Fibroblast of lung (primary cell): ENCODE measurements at regions not wholly inside any gene's neighbourhood (a gene's known extent, or its start where the extent isn't known, plus 50 kb on each side); places are given as distances from the start of the nearest gene placed in this dataset.

Experiments used
- CTCF ChIP-seq, 2 donors: IDR thresholded peaks in 1 of 2; conservative IDR thresholded peaks in 1 of 2; 1 replicate in 1 of 2; 2 replicates in 1 of 2; pipeline ENCODE4 v1.5.1; 2011 to 2012; ENCODE audit warnings: low read length in 2 of 2, control low read depth in 1 of 2, inconsistent platforms in 1 of 2, low read depth in 1 of 2, mild to moderate bottlenecking in 1 of 2
- EZH2 ChIP-seq: IDR thresholded peaks from 2 replicates; pipeline ENCODE4 v1.5.1; 2012; ENCODE audit warnings: low read length, control low read depth, mild to moderate bottlenecking; ENCODE audit errors: missing control alignments

DNA sequence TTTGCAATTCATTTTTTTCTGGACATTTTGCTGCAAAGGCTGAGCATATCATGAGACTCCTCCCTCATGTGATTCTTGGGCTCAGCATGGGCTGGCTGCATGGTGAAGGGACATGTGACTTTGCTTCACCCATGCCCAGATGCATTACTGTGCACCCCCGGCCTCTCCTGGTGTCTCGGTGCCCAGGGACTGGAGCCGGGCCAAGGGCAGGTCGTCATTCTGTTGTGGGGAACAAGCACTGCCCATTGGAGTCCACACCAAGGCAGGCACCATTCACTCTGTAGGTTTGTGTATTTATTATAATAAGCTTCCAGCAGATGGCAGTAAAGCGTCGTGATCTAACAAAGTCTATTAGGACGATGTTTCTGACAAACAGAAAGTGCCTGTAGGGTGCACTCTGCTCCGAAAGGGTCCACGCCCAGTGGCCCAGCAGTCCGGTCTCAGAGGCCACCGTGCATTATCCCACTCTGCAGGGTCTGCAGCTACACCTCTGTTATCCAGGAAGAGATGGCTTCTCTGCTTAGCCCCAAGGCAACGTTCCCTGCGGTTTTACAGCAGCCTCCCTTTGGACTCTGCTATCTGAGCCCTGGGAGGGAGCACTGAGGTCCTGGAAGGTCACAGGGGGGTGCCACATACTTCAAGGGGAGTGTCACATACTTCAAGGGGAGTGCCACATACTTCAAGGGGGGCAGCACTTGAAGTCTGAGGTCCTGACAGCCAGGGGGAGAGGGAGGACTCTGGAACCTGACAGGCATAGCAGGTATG is 219.6 kb downstream of the TSN start:
- TF ChIP-seq CTCF (conservative IDR thresholded peaks at IDR 0.05 in 1 of 2, IDR thresholded peaks at IDR 0.05 in 1 of 2; ENCODE audit: low read depth in 1 of 2, low read length in 2 of 2) (peak; percentile 54 to 59), EZH2 (no peak)
